ENCODE measurements at regions not wholly inside any gene's neighbourhood (a gene's known extent, or its start where the extent isn't known, plus 50 kb on each side); places are given as distances from the start of the nearest gene placed in this dataset.

- no peaks in the 10 kb centered on the region for H3K27me3 ChIP-seq
- H3K4me1 ChIP-seq: no peaks in the 10 kb centered on the region
- no peak for DNase-seq
- WGBS, 2 donors: 87 to 88% methylated on average over 4 of the region's 4 CpGs
- H3K27ac ChIP-seq: no peak overlapping the region
- no peaks in the 10 kb centered on the region for H3K9me3 ChIP-seq
- H3K4me3 ChIP-seq: no peak overlapping the region
- TF ChIP-seq CTCF (IDR thresholded peaks at IDR 0.05): no peak
- no peak for ATAC-seq
- intact Hi-C loops (cut with DNase I): no loop called here
- H3K36me3 ChIP-seq: no peaks in the 10 kb centered on the region
- FAIRE-seq: no peak
Measured at GRCh38 chr2:7931808-7932207, 750.0 kb upstream of the ID2 start.

GRCh38 chr2:7933672-7934071, 748.2 kb upstream of the ID2 start:
- Histone ChIP-seq H3K4me1 (no peaks in the 10 kb centered on the region), H3K27ac (no peak overlapping the region), H3K36me3 (no peaks in the 10 kb centered on the region), H3K4me3 (no peak overlapping the region), H3K27me3 (no peaks in the 10 kb centered on the region), H3K9me3 (no peaks in the 10 kb centered on the region)
- FAIRE-seq: peak; percentile 70
- no peak for TF ChIP-seq CTCF (IDR thresholded peaks at IDR 0.05)
- no peak for DNase-seq
- 57 to 73% methylated on average over 1 of the region's 1 CpG for WGBS, 2 donors
- no peak for ATAC-seq
- intact Hi-C loops (cut with DNase I): no loop called here

GRCh38 chr2:7934476-7934875, 747.4 kb upstream of the ID2 start:
- no peaks in the 10 kb centered on the region for H3K27me3 ChIP-seq
- no peaks in the 10 kb centered on the region for H3K36me3 ChIP-seq
- H3K4me3 ChIP-seq: no peak overlapping the region
- WGBS, 2 donors: 96% methylated on average over 4 of the region's 4 CpGs
- no peaks in the 10 kb centered on the region for H3K4me1 ChIP-seq
- TF ChIP-seq CTCF (IDR thresholded peaks at IDR 0.05): no peak
- ATAC-seq (no peak), FAIRE-seq (no peak), DNase-seq (no peak)
- H3K27ac ChIP-seq: no peak overlapping the region
- intact Hi-C loops (cut with DNase I): no loop called here
- H3K9me3 ChIP-seq: no peaks in the 10 kb centered on the region

GRCh38 chr2:7937082-7937481, 744.8 kb upstream of the ID2 start:
- intact Hi-C loops (cut with DNase I): no loop called here
- H3K36me3 ChIP-seq: no peaks in the 10 kb centered on the region
- DNase-seq: no peak
- WGBS, 2 donors: 95 to 98% methylated on average over 1 of the region's 1 CpG
- no peak overlapping the region for H3K4me3 ChIP-seq
- no peak overlapping the region for H3K27ac ChIP-seq
- FAIRE-seq: no peak
- H3K27me3 ChIP-seq: no peaks in the 10 kb centered on the region
- ATAC-seq: no peak
- TF ChIP-seq CTCF (IDR thresholded peaks at IDR 0.05): no peak
- H3K4me1 ChIP-seq: no peaks in the 10 kb centered on the region
- H3K9me3 ChIP-seq: no peaks in the 10 kb centered on the region

- Histone ChIP-seq H3K9me3 (no peaks in the 10 kb centered on the region), H3K36me3 (no peaks in the 10 kb centered on the region), H3K27me3 (no peaks in the 10 kb centered on the region), H3K4me3 (no peak overlapping the region), H3K4me1 (no peaks in the 10 kb centered on the region), H3K27ac (no peak overlapping the region)
- ATAC-seq (no peak), FAIRE-seq (no peak), DNase-seq (no peak)
- 93 to 96% methylated on average over 3 of the region's 3 CpGs for WGBS, 2 donors
- intact Hi-C loops (cut with DNase I): no loop called here
- TF ChIP-seq CTCF (IDR thresholded peaks at IDR 0.05): no peak
Measured at GRCh38 chr2:7940723-7941122, 741.1 kb upstream of the ID2 start.
